ENCODE measurements at regions not wholly inside any gene's neighbourhood (a gene's known extent, or its start where the extent isn't known, plus 50 kb on each side); places are given as distances from the start of the nearest gene placed in this dataset.

DNA sequence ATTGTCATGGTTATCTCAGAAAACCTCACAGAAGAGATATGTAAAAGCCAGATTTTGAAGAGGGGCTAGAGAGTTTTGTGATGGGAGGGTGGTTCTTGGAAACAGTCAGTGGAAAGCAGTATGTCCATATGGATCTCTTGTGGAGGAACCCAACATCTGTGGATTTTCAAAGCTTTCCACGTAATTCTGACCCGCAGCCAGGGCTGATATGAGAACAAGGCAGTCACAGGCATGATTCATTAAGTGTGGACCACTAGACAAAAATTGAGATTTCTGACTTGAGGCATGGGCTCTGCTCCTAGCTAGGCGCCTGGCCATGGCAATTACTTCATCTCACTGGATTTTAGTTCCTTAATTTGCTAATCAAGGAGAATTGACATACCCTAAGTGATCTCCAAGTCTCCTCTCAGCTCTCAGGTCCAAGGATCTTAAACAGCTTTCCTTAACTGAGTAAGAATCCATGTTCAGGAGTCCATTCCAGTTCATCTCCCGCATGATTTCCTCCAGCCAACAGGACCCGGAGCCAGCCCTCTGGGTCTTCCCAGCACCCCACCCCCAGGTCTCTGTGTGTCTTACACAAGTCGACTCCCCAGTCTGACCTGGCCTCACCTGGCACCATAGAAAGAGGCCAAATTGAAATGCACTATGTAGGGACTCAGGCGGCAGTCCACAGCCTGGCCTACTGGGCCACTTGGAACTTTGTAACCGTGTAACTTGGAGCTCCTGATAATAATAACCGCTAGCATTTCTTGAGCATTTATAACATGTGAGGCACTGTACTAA lies 176.3 kb upstream of the PARP11 start:
- DNase-seq (ENCODE audit: low spot score), result no peak

DNA sequence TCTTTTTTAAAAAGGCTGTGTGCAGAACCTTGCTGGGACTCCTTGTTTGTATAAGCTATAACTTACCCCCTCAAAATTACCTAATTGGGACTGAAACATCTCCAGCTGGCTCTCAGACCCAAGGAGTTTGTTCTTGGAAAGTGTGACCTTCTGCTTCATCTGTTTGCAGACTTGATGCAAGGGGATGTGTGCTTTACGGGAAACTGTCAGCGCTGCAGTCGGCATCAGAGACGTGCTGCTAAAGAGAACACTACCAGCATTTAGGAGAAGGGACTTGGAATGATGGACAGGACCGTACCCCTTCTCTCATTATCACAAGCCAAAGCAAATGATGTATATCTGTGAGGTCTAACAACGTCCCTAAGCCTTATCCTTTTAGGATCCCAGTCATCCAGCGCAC lies 174.2 kb upstream of the PARP11 start:
- no peak for DNase-seq (ENCODE audit: low spot score)

- no peak for DNase-seq (ENCODE audit: low spot score)
Observed at GRCh38 chr12:4046495-4046840, 173.3 kb upstream of the PARP11 start.

DNA sequence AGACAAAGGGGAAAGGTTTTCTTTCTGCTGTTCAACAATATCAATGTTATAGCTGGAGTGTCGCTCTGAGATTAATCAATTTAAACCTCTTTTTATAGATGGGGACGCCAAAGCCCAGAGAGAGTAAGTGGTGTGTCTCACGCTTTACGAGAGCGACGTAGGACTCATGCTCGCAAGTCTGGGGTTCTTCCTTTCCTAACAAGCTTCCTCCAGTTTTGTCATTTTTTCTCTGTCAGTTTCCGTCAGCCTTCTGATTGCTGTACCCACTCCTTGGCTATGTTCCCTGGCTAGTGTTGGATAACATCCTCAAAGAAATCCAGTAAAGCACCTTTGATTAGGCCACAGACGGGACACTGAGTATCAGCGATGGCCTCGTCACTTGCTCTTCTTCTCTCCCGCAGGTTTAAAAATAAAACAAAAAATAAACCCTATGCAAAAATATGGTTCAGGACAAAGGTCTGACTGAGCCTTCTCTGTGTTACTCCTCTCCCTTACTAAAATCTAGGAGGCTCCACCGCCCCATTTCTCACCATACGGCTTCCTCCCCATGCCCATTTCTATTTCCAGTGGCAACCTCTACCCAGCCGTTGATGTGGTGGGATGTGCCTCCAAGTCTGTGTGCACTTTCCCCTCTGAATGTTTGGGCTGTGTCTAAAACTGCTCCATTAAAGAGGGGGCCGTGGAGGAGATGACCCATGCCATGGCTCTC lies 172.7 kb upstream of the PARP11 start:
- DNase-seq (ENCODE audit: low spot score), result no peak

DNA sequence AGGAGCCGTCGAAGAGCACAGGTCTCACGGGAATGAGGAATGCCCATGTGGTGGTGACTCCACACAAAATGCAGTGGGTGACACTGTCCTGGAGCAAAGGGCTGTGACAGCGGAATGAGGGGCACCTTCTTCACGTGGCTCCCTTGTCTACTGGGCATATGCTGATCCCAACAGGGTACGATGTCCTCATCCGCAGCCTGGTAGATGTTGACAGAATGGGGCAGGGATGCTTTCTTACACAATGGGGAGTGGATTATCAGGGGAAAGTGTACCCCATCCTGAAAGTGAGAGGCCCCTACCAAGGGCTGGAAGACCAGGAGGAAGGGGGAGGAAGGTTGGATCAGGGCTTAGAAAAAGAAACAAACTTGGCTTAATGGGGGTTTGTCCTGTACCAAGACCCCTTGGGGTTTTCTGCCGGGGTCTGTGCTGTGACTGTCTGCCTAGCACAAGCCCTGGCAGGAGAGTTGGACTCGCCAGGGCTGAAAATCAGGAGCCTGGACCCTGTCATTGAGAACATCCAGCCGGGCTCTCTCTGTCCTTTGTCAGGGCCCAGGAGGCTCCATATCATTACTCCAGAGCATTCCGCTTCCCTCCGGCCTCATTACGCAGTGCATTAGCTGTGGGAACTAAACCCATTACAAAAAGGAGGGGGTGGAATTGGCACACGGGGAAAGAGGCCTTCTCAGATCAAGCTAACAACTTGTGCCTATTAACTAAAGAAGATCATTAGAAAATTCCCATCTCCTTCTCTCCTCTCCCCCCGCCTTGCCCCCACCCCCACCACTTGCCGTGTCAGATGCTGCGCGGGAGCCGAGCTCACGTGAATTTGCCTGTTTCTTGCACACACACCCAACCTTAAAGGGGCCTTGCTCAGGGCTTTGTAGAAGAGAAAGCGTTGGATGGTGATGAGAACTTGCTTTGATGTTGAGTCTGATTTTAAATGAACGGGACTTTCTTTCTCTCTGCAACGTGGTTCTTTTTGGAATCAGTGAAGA lies 171.8 kb upstream of the PARP11 start:
- no peak for DNase-seq (ENCODE audit: low spot score)

DNA sequence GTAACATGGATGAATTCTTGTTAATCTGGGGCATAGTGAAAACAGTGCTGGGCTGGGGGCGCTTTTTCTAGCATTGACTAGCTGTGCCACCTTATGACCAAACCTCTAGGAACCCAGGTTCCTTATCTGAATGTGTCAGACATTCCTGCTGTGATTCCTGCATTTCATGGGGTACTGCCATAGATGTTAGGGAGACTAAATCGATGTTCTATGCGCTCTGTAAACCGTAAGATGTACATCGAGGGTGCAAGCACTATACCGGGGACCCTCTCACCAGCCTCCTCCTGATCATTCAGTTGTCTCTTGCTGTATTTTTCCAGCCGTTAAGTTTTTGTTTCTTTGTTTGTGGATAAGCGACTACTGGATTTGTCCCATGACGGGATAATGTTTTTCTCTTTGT lies 170.9 kb upstream of the PARP11 start:
- no peak for DNase-seq (ENCODE audit: low spot score)

DNA sequence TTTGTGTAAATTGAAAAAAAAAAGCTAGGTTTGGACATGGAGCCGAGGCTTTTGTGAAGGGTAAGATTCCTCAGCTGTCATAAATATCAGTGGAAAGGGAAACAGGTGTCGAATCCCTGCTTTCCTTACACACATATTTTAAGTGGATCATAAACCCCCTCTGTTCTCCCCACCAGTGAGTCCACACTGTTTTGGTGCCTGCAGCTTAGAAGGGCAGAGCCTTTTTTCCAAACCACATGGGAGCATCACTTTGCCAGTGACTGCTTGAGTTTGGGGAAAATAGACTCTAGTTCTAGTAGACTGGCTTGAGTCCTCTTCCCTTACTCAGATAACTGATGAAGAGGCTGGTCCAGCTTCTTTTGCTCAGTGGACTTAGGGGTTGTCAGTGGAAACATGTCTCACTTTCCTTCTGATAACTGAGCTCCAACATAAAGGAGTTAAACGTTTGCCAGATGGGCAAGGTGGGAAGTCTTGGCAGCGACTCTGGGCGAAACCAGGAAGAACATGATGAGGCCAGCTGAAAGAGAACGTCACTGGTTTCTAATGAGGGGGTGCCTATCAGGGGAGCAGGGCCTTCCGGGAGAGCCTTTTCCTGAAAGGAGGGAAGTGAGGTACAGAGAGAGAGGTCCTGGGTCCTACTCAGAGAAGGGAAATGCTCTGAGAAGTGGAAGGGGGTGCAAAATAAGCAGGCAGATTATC lies 168.1 kb upstream of the PARP11 start:
- DNase-seq (ENCODE audit: low spot score), result no peak

DNA sequence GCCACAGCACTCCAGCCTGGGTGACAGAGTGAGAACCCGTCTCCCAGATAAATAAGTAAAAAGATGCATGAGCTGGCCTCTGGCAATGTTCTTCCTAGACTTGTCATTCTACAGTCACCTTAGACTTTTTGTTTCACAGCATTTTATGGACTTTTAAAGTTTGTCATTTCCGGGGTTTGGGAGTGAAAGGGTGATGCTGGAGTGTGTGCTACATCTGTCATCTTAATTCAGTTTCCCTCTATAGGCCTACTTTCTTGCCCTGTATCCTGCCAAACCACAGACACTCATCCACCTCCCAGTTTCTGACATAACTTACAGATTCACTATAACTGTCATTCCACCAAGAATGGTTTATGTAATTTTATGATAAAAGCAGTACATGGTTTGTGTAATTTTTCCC lies 166.7 kb upstream of the PARP11 start:
- no peak for DNase-seq (ENCODE audit: low spot score)

- peak; percentile 73 for DNase-seq (ENCODE audit: low spot score)
Observed at GRCh38 chr12:4037747-4038312, 164.6 kb upstream of the PARP11 start.

- no peak for DNase-seq (ENCODE audit: low spot score)
Observed at GRCh38 chr12:4036671-4037271, 163.6 kb upstream of the PARP11 start.

GRCh38 chr12:4034921-4035320 lies 161.7 kb upstream of the PARP11 start:
- DNase-seq (ENCODE audit: low spot score), result no peak

DNA sequence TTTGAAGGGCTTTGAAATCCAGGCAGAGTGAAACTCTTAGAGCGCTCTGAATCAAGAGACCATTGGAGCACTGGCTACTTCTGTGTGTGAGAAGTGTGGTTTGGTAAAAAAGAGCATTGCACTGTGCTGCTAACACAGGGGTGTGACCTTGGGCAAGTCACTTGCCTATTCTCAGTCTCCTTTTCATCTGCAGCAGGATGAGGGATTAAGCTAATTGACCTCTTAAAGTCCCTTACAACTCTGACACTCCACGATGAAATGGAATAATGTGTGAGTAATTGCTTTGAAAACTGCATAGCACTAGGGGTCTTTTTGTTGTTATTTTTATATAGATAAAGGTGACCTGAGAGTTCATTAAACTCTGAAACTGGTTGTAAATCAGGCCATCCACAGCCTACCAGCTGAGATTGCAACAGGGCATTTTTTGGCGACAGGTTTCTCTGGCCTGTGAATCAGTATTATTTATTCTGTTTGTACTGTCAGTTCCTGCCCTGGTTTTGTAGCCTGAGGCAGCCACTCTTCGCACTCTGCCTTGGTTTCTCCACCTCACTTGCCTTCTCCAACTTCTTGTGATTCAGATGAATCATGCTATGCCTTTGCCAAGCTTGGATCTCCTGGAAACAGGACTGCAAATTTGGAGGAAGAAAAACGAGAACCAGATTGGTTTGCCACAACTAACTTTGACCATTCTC lies 159.9 kb upstream of the PARP11 start:
- DNase-seq (ENCODE audit: low spot score), result peak; percentile 45

DNA sequence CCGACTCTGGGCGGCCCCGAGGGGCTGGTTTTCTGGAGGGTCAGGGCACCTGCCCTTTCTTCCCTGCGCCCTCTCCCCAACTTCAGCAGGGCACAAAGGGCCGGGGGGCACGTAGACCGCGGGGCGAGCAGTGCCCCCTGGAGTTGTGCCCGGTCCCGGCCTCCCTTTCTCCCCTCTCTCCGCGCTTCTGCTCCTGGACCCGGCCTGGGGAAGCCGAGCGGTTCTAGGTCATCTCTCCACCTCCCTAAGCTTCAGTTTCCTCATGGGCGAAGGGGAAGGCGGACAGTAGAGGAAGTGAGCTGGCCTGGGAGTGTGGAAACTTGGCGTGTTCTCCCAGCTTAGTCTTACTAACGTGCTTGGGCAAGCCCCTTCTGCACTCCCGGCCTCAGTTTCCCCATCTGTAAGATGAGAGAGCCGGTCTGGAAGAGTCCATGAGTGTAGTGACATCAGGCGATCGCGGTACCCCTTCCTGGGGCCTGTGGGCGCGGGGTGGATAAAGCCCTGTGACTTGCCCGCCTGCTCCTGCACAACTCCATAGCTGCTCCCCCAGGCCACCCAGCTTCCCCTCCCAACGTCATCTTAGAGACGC lies 158.6 kb upstream of the PARP11 start:
- DNase-seq (ENCODE audit: low spot score), result no peak

DNA sequence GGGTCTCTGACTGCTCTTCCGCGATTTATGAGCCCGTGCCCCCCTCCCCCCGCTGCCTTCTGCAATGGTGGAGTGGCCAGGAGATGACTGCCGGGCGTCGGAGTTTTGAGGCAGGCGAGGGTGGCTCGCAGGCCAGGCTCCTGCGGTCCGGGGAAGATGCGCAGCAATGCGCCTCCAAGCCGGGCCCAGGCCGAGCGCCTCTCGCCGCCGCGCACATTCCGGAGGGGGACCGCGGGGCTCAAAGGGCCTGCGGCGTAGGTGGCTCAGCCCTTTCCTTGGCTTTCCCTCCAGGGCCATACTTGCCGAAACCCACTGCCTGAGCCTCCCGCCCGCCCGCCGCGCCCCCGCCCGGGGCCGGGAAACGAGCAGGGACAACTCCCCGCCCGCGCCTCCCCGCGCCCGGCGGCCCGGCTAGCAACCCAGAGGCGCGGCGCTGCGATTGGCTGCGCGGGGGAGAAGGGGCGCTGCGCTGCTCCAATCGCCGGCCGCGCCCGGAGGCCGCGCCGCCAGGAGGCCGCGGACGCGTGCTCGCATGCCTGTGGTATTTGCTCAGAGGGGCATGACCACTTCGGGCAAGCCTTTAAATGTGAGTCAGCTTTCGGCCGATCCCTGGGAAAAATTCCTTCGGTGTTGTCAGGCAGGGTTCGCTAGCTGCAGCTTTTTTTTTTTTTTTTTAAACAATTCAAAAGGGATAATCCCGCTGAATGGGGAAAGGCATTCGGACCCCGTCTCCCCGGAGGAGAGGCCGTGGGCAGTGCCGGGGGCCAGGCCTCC lies 157.9 kb upstream of the PARP11 start:
- DNase-seq (ENCODE audit: low spot score), result peak; percentile 100

DNA sequence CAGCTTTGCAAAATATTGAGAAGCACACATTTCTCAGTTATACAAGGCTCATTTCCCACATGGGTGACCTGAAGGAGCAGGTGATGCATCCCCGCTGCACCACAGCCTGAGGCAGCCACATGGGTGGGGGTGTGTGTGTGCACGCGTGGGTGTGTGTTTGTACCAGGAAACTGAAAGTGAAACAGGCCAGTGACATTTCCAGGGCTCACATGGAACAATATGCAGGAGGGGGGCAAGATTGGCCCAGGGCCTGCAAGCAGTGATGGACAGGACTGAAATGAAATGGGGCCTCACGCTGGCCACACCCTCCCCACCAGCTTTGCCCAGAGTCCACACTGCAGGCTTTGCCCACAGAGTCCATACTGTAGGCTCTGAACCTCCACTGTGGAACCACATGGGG lies 154.2 kb upstream of the PARP11 start:
- DNase-seq (ENCODE audit: low spot score), result no peak

GRCh38 chr12:4026517-4026916 lies 153.3 kb upstream of the PARP11 start:
- no peak for DNase-seq (ENCODE audit: low spot score)

- DNase-seq (ENCODE audit: low spot score), result no peak
Observed at GRCh38 chr12:4026020-4026358, 152.8 kb upstream of the PARP11 start.

GRCh38 chr12:4025181-4026019 lies 152.2 kb upstream of the PARP11 start:
- DNase-seq (ENCODE audit: low spot score), result no peak

DNA sequence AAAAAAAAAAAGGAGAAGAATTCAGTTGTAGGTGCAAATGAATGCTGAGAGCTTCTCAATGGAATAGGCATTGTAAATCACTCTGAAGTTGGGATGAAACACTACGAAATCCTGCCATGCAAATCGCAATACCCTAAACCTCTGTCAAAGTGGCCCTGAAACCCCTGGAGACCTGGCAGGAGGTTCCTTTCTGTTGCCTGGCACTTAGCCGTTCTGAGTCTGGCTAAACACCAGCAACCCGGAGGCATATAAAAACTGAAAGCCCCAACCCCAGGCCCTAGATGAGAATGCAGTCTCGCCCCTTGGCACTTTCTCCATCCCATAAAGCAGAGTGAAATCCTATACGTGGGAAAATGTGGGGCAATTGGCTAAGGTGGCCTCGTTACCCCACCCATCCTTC lies 151.5 kb upstream of the PARP11 start:
- no peak for DNase-seq (ENCODE audit: low spot score)

All from GM03348 (cell line).